Esophagus squamous epithelium (tissue), 4 donors: ENCODE measurements at regions not wholly inside any gene's neighbourhood (a gene's known extent, or its start where the extent isn't known, plus 50 kb on each side); places are given as distances from the start of the nearest gene placed in this dataset.

Experiments
- POLR2A ChIP-seq, 4 donors: fragments of 450-650 bp; IDR thresholded peaks; one replicate each; pipeline ENCODE4 v1.6.1; 2017; ENCODE audit warnings: antibody characterized with exemption in 4 of 4, mild to moderate bottlenecking in 4 of 4, moderate library complexity in 3 of 4
- TF ChIP-seq, protein P1 (sequence below), 6 experiments: fragments of 450-650 bp in 4 of 6; fragments of 200-600 bp in 2 of 6; sonication (generic) in 2 of 6; IDR thresholded peaks; one replicate each; pipeline ENCODE4 v1.5.1; 2016 to 2019; ENCODE audit warnings: antibody characterized with exemption in 6 of 6, mild to moderate bottlenecking in 4 of 6, moderate library complexity in 4 of 6

DNA sequence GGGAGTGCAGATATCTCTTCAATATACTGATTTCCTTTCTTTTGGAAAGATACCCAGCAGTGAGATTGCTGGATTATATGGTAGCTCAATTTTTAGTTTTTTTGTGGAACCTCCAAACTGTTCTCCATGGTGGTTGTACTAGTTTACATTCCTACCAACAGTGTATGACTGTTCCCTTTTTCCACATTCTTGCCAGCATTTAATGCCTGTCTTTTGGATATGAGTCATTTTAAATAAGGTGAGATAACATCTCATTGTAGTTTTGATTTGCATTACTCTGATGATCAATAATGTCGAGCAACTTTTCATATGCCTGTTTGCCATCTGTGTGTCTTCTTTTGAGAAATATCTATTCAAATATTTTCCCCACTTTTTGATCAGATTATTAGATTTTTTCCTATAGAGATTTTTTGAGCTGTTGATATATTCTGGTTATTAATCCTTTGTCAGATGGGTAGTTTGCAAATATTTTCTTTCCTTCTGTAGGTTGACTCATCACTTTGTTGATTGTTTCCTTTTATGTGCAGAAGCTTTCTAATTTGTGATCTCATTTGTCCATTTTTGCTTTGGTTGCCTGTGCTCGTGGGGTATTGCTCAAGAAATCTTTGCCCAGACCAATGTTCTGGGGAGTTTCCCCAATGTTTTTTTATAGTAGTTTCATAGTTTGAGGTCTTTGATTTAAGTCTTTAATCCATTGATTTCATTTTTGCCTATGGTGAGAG lies 552.7 kb downstream of the ZNF674 start:
- TF ChIP-seq POLR2A (IDR thresholded peaks at IDR 0.05) = no peak
- TF ChIP-seq, protein P1, sequence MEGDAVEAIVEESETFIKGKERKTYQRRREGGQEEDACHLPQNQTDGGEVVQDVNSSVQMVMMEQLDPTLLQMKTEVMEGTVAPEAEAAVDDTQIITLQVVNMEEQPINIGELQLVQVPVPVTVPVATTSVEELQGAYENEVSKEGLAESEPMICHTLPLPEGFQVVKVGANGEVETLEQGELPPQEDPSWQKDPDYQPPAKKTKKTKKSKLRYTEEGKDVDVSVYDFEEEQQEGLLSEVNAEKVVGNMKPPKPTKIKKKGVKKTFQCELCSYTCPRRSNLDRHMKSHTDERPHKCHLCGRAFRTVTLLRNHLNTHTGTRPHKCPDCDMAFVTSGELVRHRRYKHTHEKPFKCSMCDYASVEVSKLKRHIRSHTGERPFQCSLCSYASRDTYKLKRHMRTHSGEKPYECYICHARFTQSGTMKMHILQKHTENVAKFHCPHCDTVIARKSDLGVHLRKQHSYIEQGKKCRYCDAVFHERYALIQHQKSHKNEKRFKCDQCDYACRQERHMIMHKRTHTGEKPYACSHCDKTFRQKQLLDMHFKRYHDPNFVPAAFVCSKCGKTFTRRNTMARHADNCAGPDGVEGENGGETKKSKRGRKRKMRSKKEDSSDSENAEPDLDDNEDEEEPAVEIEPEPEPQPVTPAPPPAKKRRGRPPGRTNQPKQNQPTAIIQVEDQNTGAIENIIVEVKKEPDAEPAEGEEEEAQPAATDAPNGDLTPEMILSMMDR (IDR thresholded peaks at IDR 0.05) = no peak
